Stomach (tissue), 8 donors: ENCODE measurements at regions not wholly inside any gene's neighbourhood (a gene's known extent, or its start where the extent isn't known, plus 50 kb on each side); places are given as distances from the start of the nearest gene placed in this dataset.
A peak's percentile ranks its signal among the peaks of the same experiment; 100 is the strongest.

Experiments used
- DNase-seq, 2 donors: peaks; one replicate each; pipeline versions ENCODE4 v3.0.0 to v3.0.0-alpha.2; 2013 to 2019
- H3K27ac ChIP-seq, 5 donors: fragments of 200-600 bp in 4 of 5; sonication (generic) in 4 of 5; one replicate each; pipeline ENCODE4 v1.5.1; 2013 to 2019; ENCODE audit warnings: mild to moderate bottlenecking in 1 of 5, moderate library complexity in 1 of 5
- H3K27me3 ChIP-seq, 3 donors: fragments of 200-600 bp; sonication (generic); one replicate each; pipeline ENCODE4 v1.5.1; 2017 to 2019; ENCODE audit warnings: mixed run types in 1 of 3
- H3K36me3 ChIP-seq, 4 donors: fragments of 200-600 bp; sonication (generic); 1 replicate in 3 of 4; 2 replicates in 1 of 4; pipeline ENCODE4 v1.5.1; 2016 to 2019
- H3K4me1 ChIP-seq, 4 donors: fragments of 200-600 bp; sonication (generic); one replicate each; pipeline ENCODE4 v1.5.1; 2016 to 2019
- H3K4me3 ChIP-seq, 4 donors: fragments of 200-600 bp; sonication (generic) in 3 of 4; one replicate each; pipeline ENCODE4 v1.5.1; 2016 to 2019; ENCODE audit warnings: mild to moderate bottlenecking in 1 of 4
- H3K9me3 ChIP-seq, 4 donors: fragments of 200-600 bp; sonication (generic); one replicate each; pipeline ENCODE4 v1.5.1; 2016 to 2019
- EP300 ChIP-seq: sonication (generic); formaldehyde crosslinking; IDR thresholded peaks from one replicate; pipeline ENCODE4 v1.6.1; 2017; ENCODE audit warnings: antibody characterized with exemption
- POLR2A ChIP-seq, 4 donors: fragments of 450-650 bp; IDR thresholded peaks; one replicate each; pipeline ENCODE4 v1.6.1; 2016; ENCODE audit warnings: antibody characterized with exemption in 4 of 4, control low read depth in 2 of 4, mild to moderate bottlenecking in 1 of 4, moderate library complexity in 1 of 4
- POLR2AphosphoS5 ChIP-seq, 3 donors: sonication (generic); formaldehyde crosslinking; IDR thresholded peaks; one replicate each; pipeline ENCODE4 v1.6.1; 2016; ENCODE audit warnings: antibody characterized with exemption in 3 of 3
- WGBS, 5 donors: extraction: QIAGEN DNeasy Blood & Tissue Kit in 3 of 5; methylation state at CpG; one replicate each; pipeline versions ENCODE4 v1.1.5 to v1.1.7; 2013 to 2018; 5-methylcytosine and 5-hydroxymethylcytosine counted together
- intact Hi-C: fragments of 100-400 bp; cut with DNase I; formaldehyde crosslinking; loops from one replicate; pipeline ENCODE4 v1.15.1; 2023; ENCODE audit warnings: low total_unique reads
- TF ChIP-seq, protein P1 (sequence below), 7 experiments: fragments of 450-650 bp in 4 of 7; fragments of 200-600 bp in 3 of 7; sonication (generic) in 3 of 7; IDR thresholded peaks; one replicate each; pipeline ENCODE4 v1.5.1; 2016 to 2019; ENCODE audit warnings: antibody characterized with exemption in 7 of 7, control low read depth in 2 of 7, mild to moderate bottlenecking in 1 of 7
- donor health status: healthy with polysubstance abuse.
- donor health status: Bipolar disorder and iron deficiency.
- donor health status: healthy.

- intact Hi-C loops: no loop called here
- no peak for DNase-seq
- TF ChIP-seq, protein P1, sequence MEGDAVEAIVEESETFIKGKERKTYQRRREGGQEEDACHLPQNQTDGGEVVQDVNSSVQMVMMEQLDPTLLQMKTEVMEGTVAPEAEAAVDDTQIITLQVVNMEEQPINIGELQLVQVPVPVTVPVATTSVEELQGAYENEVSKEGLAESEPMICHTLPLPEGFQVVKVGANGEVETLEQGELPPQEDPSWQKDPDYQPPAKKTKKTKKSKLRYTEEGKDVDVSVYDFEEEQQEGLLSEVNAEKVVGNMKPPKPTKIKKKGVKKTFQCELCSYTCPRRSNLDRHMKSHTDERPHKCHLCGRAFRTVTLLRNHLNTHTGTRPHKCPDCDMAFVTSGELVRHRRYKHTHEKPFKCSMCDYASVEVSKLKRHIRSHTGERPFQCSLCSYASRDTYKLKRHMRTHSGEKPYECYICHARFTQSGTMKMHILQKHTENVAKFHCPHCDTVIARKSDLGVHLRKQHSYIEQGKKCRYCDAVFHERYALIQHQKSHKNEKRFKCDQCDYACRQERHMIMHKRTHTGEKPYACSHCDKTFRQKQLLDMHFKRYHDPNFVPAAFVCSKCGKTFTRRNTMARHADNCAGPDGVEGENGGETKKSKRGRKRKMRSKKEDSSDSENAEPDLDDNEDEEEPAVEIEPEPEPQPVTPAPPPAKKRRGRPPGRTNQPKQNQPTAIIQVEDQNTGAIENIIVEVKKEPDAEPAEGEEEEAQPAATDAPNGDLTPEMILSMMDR (IDR thresholded peaks at IDR 0.05): no peak
- TF ChIP-seq POLR2A (IDR thresholded peaks at IDR 0.05) (no peak), POLR2AphosphoS5 (IDR thresholded peaks at IDR 0.05) (no peak), EP300 (no peak)
- Histone ChIP-seq H3K27me3 (peaks cover 0 to 3% (median 0%) of the 10 kb centered on the region in 3 donors), H3K9me3 (no peaks in the 10 kb centered on the region), H3K27ac (no peak overlapping the region), H3K36me3 (no peaks in the 10 kb centered on the region), H3K4me1 (no peaks in the 10 kb centered on the region), H3K4me3 (no peak overlapping the region)
- WGBS, 5 donors: 87 to 94% (median 91%) methylated on average over 3 of the region's 3 CpGs
Measured at GRCh38 chr1:88169139-88169538, 514.9 kb upstream of the PKN2 start.

DNA sequence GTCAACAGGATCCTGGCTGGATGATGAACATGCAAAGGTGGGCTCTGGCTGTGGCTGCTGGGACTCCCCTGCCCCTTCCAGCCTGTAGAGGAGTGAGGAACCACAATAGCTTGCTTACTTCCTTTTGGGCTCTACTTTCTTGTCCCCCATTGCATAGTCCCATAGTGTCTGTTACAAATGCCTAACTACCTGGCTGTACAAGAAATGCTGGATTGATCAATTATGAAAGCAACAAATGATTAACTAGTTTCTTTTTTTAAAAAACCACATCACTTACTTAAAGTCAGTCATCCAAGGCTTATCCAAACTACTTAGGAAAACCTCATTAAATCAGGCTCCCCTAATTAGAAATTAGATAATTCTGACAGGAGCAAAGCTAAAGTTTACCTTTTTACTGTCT, 514.1 kb upstream of the PKN2 start:
- intact Hi-C loops: no loop called here
- TF ChIP-seq EP300 (no peak), POLR2AphosphoS5 (IDR thresholded peaks at IDR 0.05) (no peak), POLR2A (IDR thresholded peaks at IDR 0.05) (no peak)
- TF ChIP-seq, protein P1 (IDR thresholded peaks at IDR 0.05): no peak

DNA sequence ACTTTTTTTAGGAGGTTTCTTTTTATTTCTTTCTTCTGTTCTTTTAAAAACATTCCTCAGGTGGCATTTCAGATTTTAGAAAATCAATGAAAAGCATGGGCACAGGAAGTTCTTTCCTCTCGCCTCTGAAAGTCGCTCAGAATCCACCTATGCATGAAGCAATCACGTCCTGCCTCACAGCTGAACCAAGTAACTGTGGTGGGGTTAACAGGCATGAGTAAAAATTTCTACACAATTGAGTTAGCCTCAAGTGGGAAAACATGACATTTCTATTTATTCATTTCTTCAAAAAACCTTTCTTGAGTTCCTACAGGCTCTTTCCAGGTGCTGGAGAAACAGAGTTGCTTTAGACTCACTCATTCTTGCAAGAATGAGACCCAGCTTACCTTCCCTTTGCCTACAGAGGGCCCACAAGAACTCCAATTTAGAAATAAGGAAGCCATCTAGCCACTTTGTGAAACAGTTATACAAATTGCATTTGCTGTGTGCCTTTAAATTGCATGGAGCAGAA, 508.9 kb upstream of the PKN2 start:
- Histone ChIP-seq H3K27ac (no peak overlapping the region), H3K36me3 (no peaks in the 10 kb centered on the region), H3K4me1 (peaks cover 3 to 19% (median 4%) of the 10 kb centered on the region in 4 donors), H3K4me3 (no peak overlapping the region), H3K9me3 (no peaks in the 10 kb centered on the region), H3K27me3 (peaks cover 0 to 3% (median 0%) of the 10 kb centered on the region in 3 donors)
- intact Hi-C loops: no loop called here
- 71 to 91% (median 80%) methylated on average over 3 of the region's 3 CpGs for WGBS, 5 donors
- no peak for DNase-seq
- TF ChIP-seq, protein P1 (IDR thresholded peaks at IDR 0.05): no peak
- no peak for TF ChIP-seq EP300
- no peak for TF ChIP-seq POLR2A (IDR thresholded peaks at IDR 0.05)
- TF ChIP-seq POLR2AphosphoS5 (IDR thresholded peaks at IDR 0.05): no peak

More for the DNA sequence above, 514.1 kb upstream of the PKN2 start:
- DNase-seq: no peak
- no peaks in the 10 kb centered on the region for H3K9me3 ChIP-seq
- H3K4me3 ChIP-seq: no peak overlapping the region
- no peaks in the 10 kb centered on the region for H3K4me1 ChIP-seq
- peaks cover 0 to 3% (median 0%) of the 10 kb centered on the region in 3 donors for H3K27me3 ChIP-seq
- no peaks in the 10 kb centered on the region for H3K36me3 ChIP-seq
- H3K27ac ChIP-seq: no peak overlapping the region

GRCh38 chr1:88175631-88176226, 508.3 kb upstream of the PKN2 start:
- H3K4me3 ChIP-seq: no peak overlapping the region
- peak in 1 of 2 donors; percentile 47 for DNase-seq

More at GRCh38 chr1:88175631-88176226, 508.3 kb upstream of the PKN2 start:
- Histone ChIP-seq H3K27ac (no peak overlapping the region), H3K27me3 (peaks cover 0 to 3% (median 0%) of the 10 kb centered on the region in 3 donors), H3K36me3 (no peaks in the 10 kb centered on the region), H3K4me1 (peaks cover 3 to 23% (median 4%) of the 10 kb centered on the region in 4 donors), H3K9me3 (no peaks in the 10 kb centered on the region)
- 28 to 41% (median 31%) methylated on average over 10 of the region's 10 CpGs for WGBS, 5 donors
- TF ChIP-seq, protein P1 (IDR thresholded peaks at IDR 0.05): no peak
- no peak for TF ChIP-seq EP300
- peak in 2 of 3 donors; percentile 47 to 50 for TF ChIP-seq POLR2AphosphoS5 (IDR thresholded peaks at IDR 0.05)
- no peak for TF ChIP-seq POLR2A (IDR thresholded peaks at IDR 0.05)
- intact Hi-C loops: no loop called here
